Colonic mucosa (tissue), 4 donors: ENCODE measurements at regions not wholly inside any gene's neighbourhood (a gene's known extent, or its start where the extent isn't known, plus 50 kb on each side); places are given as distances from the start of the nearest gene placed in this dataset.

Source experiments
- DNase-seq: peaks from one replicate; pipeline ENCODE4 v3.0.0-alpha.2; 2020
- H3K27ac ChIP-seq: fragments of 200-600 bp; one replicate; pipeline ENCODE4 v1.8.0; 2021
- H3K27me3 ChIP-seq: fragments of 200-600 bp; one replicate; pipeline ENCODE4 v1.8.0; 2021
- H3K36me3 ChIP-seq: fragments of 200-600 bp; one replicate; pipeline ENCODE4 v1.8.0; 2021
- H3K4me1 ChIP-seq: fragments of 200-600 bp; one replicate; pipeline ENCODE4 v1.8.0; 2021; ENCODE audit warnings: mild to moderate bottlenecking
- H3K4me3 ChIP-seq: fragments of 200-600 bp; one replicate; pipeline ENCODE4 v1.8.0; 2021
- H3K9ac ChIP-seq, 2 donors: one replicate each; pipeline ENCODE4 v1.7.0; 2013; ENCODE audit warnings: control low read depth in 2 of 2, low read depth in 2 of 2, low read length in 2 of 2
- H3K9me3 ChIP-seq: fragments of 200-600 bp; one replicate; pipeline ENCODE4 v1.8.0; 2021
- intact Hi-C: fragments of 100-400 bp; cut with DNase I; formaldehyde crosslinking; loops from one replicate; pipeline ENCODE4 v1.14.1; 2022
- TF ChIP-seq, protein P1 (sequence below): fragments of 200-600 bp; IDR thresholded peaks from one replicate; pipeline ENCODE4 v1.8.0; 2022; ENCODE audit warnings: antibody characterized with exemption, mild to moderate bottlenecking
- donor health status: healthy.
- donor health status: DM: no; HTN: no; CAD: no.
- donor health status: DM: no; HTN: no; CAD: no.

DNA sequence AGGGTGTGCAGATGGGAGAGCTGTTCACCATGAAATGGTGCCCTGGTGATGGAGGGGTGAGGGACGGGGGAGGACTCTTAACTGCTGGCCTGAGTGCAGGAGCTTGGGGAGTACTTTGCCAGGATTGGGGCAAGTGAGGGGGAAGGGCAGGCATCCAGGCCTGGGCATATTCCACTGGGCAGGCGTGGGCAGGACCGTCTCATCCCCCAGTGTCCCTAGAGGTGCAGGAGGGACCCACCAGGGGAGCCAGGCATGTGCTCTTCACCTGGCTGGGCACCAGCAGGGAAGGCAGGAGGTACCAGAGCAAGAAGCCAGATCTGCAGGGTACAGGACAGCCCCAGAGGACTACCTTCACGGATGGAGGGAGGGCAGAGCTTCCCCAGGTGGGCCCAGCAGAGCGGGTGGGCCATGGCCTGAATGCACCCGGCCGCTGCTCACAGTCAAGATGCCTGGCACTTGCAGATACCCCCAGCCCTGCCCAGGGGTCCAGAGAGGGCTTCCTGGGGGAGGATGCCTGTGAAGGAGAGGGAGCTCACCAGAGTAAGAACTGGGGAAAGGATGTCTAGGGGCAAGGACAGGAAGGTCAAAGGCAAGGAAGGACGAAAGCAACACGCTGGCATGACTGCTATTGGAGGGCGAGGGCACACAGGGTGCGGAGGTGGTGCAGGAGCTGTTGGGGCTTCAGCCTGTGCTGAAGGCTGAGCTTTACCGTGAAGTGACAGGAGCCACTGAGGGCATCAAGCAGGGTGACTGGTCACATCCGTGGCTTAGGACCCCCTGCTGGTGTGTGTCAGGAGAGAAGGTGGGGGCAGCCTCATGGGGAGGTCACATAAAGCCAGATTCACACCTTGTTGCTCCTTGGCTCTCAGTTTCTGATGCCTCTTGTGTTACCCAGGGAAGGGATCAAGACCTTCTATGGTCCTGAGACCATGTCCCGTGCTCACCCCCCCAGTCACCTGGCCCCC, 68.2 kb upstream of the NKX1-1 start:
- Histone ChIP-seq H3K9me3 (no peaks in the 10 kb centered on the region), H3K27ac (no peak overlapping the region), H3K36me3 (no peaks in the 10 kb centered on the region), H3K4me3 (no peak overlapping the region), H3K4me1 (no peaks in the 10 kb centered on the region), H3K9ac (no peak overlapping the region), H3K27me3 (peaks cover 18% of the 10 kb centered on the region)
- DNase-seq, result no peak
- TF ChIP-seq, protein P1, sequence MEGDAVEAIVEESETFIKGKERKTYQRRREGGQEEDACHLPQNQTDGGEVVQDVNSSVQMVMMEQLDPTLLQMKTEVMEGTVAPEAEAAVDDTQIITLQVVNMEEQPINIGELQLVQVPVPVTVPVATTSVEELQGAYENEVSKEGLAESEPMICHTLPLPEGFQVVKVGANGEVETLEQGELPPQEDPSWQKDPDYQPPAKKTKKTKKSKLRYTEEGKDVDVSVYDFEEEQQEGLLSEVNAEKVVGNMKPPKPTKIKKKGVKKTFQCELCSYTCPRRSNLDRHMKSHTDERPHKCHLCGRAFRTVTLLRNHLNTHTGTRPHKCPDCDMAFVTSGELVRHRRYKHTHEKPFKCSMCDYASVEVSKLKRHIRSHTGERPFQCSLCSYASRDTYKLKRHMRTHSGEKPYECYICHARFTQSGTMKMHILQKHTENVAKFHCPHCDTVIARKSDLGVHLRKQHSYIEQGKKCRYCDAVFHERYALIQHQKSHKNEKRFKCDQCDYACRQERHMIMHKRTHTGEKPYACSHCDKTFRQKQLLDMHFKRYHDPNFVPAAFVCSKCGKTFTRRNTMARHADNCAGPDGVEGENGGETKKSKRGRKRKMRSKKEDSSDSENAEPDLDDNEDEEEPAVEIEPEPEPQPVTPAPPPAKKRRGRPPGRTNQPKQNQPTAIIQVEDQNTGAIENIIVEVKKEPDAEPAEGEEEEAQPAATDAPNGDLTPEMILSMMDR, result no peak
- intact Hi-C loops, result no loop called here

DNA sequence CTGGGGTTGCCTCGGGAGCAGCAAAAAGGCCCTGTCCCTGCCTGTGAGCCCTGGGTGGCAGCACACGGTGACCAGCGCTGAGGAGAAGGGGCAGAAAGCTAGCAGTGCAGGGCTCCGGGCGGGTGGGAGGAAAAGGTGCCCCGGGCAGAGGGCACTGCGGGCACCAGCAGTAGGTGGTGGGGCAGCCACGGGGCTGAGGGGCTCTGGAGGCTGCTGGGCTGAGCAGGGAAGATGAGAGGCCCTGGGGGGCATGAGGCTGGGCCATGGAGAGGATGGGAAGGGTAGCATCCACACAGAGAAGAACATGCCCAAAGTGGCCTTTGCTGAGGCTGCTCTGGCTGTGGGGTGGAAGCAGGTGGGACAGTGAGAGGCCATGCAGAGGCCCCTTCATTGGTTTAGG, 67.5 kb upstream of the NKX1-1 start:
- H3K27me3 ChIP-seq, result peaks cover 18% of the 10 kb centered on the region
- H3K9me3 ChIP-seq, result no peaks in the 10 kb centered on the region
- no peak overlapping the region for H3K9ac ChIP-seq
- H3K4me3 ChIP-seq, result no peak overlapping the region
- DNase-seq, result no peak
- TF ChIP-seq, protein P1, result no peak
- H3K27ac ChIP-seq, result no peak overlapping the region
- H3K4me1 ChIP-seq, result no peaks in the 10 kb centered on the region
- H3K36me3 ChIP-seq, result no peaks in the 10 kb centered on the region
- intact Hi-C loops, result no loop called here

DNA sequence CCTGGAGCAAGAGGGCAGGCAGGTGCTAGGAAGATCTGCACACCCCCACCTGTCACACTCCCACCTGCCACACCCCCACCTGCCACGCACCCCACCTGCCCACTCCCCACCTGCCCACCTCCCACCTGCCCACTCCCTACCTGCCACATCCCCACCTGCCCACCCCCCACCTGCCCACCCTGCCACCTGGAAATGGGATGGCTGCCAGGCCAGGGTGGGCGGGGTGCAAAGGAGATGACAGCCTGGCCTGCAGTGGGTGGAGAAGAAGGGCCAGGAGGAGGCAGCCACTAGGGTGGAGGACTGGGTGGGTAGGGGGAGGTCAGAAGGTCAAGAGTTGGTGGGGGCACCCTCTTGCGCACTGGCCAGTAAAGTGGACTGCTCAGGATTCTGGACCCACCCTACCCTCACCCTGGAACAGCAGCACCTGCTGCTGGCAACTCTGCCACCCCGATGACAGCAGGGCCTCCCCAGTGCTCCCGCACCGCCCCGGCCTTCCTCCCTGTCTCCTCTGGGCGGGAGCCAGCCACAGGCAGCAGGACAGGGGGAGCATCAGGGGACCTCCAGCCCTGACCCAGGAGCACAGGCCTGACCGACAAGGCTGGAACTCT, 66.8 kb upstream of the NKX1-1 start:
- no peak overlapping the region for H3K27ac ChIP-seq
- intact Hi-C loops, result no loop called here

DNA sequence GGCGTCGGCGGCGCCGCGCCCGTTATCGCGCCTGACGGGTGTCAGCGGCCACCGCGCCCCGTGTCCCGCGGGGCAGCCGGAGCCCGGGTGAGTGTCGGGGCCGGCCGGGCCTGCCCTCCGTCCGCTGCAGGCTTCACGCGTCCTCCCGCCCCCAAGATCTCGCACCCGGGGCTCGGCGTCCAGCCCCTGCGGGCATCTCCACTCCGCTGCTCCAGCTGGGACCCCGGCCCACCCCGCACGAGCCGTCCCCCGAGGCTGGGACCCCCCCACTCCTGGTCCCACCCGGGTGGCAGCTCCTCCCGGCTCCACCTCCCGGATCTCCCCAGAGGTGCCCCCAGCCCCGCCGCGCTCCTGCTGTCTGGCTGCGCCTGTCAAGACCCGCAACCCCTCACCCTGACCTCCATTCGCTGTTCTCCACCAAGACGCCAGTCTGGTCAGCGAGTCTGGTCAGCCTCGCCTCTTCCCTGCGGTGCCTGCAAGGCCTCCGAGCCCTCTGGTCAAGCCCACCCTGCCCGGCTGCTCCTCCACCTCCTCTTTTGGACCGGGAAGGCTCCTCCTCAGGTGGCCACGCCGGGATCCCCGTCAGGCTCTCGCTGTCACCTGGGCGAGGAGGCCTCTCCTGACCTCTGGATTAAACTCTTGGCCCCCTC, 66.0 kb upstream of the NKX1-1 start:
- Histone ChIP-seq H3K36me3 (no peaks in the 10 kb centered on the region), H3K27me3 (peaks cover 18% of the 10 kb centered on the region), H3K4me3 (no peak overlapping the region), H3K27ac (no peak overlapping the region), H3K4me1 (no peaks in the 10 kb centered on the region), H3K9ac (no peak overlapping the region), H3K9me3 (no peaks in the 10 kb centered on the region)
- intact Hi-C loops, result no loop called here
- no peak for DNase-seq
- TF ChIP-seq, protein P1, result no peak

More for the DNA sequence above, 66.8 kb upstream of the NKX1-1 start:
- DNase-seq, result no peak
- H3K36me3 ChIP-seq, result no peaks in the 10 kb centered on the region
- no peaks in the 10 kb centered on the region for H3K9me3 ChIP-seq
- H3K4me3 ChIP-seq, result no peak overlapping the region
- TF ChIP-seq, protein P1, result no peak
- H3K27me3 ChIP-seq, result peaks cover 18% of the 10 kb centered on the region
- no peaks in the 10 kb centered on the region for H3K4me1 ChIP-seq
- no peak overlapping the region for H3K9ac ChIP-seq

DNA sequence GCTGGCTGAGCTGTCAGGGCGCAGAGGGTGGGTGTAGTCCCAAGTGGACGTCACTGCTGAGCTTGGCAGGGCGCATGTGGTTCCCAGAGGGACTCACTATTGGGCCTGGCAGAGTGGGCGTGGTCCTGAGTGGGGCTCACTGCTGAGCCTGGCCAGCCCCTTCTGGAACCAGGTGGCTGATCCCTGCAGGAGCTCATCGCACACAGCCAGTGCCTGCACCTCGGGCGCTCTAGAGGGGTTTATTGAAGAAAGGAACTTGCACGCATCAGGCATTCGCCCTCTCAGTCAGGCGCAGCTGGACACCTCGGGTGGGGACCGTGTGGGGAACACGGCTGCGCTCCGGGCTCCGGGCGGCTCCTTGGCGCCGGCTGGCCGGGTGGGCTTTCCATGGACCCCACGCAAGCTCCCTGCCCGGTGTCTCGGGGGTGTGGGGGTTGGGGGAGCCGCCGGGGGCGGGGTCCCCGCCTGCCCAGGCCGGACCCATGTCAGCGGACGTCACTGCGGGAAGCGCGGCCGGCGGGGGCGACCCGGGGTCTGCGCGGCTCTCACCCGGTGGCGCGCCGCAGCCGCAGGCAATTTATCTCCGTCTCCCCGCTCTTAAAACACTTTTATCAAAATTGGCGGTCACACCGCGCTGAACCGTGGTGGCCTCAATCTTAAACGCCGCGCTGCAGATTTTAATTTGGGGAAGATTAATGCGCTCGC, 65.4 kb upstream of the NKX1-1 start:
- Histone ChIP-seq H3K27ac (no peak overlapping the region), H3K4me3 (no peak overlapping the region), H3K9me3 (no peaks in the 10 kb centered on the region), H3K27me3 (peaks cover 18% of the 10 kb centered on the region), H3K36me3 (no peaks in the 10 kb centered on the region), H3K9ac (no peak overlapping the region), H3K4me1 (no peaks in the 10 kb centered on the region)
- intact Hi-C loops, result no loop called here
- TF ChIP-seq, protein P1, result no peak
- no peak for DNase-seq
